ENCODE measurements at regions not wholly inside any gene's neighbourhood (a gene's known extent, or its start where the extent isn't known, plus 50 kb on each side); places are given as distances from the start of the nearest gene placed in this dataset.
A peak's percentile ranks its signal among the peaks of the same experiment; 100 is the strongest.

DNA sequence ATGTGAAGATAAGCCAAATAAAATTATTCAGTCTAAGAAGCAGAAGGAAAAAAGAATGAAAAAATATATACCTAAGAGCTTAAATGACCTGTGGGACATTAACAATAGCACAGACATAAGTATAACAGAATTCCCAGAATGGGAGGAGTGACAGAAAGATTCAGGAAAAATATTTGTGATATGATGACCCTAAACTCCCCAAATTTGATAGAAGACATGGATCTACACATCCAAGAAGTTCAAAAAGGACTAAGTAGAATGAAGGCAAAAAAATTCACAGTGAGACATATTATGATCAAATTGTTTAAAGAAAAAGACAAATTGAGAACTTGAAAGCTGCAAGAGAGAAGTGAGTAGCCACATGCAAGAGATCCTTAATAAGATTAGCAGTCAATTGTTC is 211.4 kb upstream of the OR4E1 start:
- Histone ChIP-seq H3K4me3 (no peak overlapping the region), H3K9me3 (peaks cover 0 to 4% (median 0%) of the 10 kb centered on the region in 8 donors), H3K27ac (no peak overlapping the region), H3K4me1 (no peaks in the 10 kb centered on the region), H3K27me3 (replicated peaks in 1 of 7) (peaks cover 0 to 3% (median 0%) of the 10 kb centered on the region in 7 donors), H3K36me3 (no peaks in the 10 kb centered on the region)
- intact Hi-C loops (cut with DNase I; ENCODE audit: low total_unique reads), result no loop called here
- TF ChIP-seq, protein P1, sequence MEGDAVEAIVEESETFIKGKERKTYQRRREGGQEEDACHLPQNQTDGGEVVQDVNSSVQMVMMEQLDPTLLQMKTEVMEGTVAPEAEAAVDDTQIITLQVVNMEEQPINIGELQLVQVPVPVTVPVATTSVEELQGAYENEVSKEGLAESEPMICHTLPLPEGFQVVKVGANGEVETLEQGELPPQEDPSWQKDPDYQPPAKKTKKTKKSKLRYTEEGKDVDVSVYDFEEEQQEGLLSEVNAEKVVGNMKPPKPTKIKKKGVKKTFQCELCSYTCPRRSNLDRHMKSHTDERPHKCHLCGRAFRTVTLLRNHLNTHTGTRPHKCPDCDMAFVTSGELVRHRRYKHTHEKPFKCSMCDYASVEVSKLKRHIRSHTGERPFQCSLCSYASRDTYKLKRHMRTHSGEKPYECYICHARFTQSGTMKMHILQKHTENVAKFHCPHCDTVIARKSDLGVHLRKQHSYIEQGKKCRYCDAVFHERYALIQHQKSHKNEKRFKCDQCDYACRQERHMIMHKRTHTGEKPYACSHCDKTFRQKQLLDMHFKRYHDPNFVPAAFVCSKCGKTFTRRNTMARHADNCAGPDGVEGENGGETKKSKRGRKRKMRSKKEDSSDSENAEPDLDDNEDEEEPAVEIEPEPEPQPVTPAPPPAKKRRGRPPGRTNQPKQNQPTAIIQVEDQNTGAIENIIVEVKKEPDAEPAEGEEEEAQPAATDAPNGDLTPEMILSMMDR (IDR thresholded peaks at IDR 0.05 in 8 of 11, conservative IDR thresholded peaks at IDR 0.05 in 3 of 11), result no peak
- TF ChIP-seq POLR2A (IDR thresholded peaks at IDR 0.05) (no peak), POLR2AphosphoS5 (IDR thresholded peaks at IDR 0.05) (no peak)
- no peak for DNase-seq

GRCh38 chr14:21882226-21882625 is 208.6 kb upstream of the OR4E1 start:
- intact Hi-C loops (cut with DNase I; ENCODE audit: low total_unique reads), result no loop called here
- DNase-seq, result no peak
- no peaks in the 10 kb centered on the region for H3K36me3 ChIP-seq
- H3K27me3 ChIP-seq (replicated peaks in 1 of 7), result peaks cover 0 to 3% (median 0%) of the 10 kb centered on the region in 7 donors
- WGBS, 5 donors, result 21 to 53% (median 36%) methylated on average over 1 of the region's 1 CpG
- TF ChIP-seq, protein P1 (IDR thresholded peaks at IDR 0.05 in 8 of 11, conservative IDR thresholded peaks at IDR 0.05 in 3 of 11), result no peak
- TF ChIP-seq POLR2A (IDR thresholded peaks at IDR 0.05) (no peak), POLR2AphosphoS5 (IDR thresholded peaks at IDR 0.05) (no peak)
- H3K4me1 ChIP-seq, result no peaks in the 10 kb centered on the region
- H3K27ac ChIP-seq, result no peak overlapping the region
- H3K9me3 ChIP-seq, result peaks cover 0 to 4% (median 0%) of the 10 kb centered on the region in 8 donors
- no peak overlapping the region for H3K4me3 ChIP-seq

- Histone ChIP-seq H3K27ac (no peak overlapping the region), H3K9me3 (peaks cover 0 to 4% (median 0%) of the 10 kb centered on the region in 8 donors), H3K4me1 (no peaks in the 10 kb centered on the region), H3K27me3 (replicated peaks in 1 of 7) (peaks cover 0 to 3% (median 0%) of the 10 kb centered on the region in 7 donors), H3K36me3 (no peaks in the 10 kb centered on the region), H3K4me3 (no peak overlapping the region)
- intact Hi-C loops (cut with DNase I; ENCODE audit: low total_unique reads), result no loop called here
- TF ChIP-seq POLR2AphosphoS5 (IDR thresholded peaks at IDR 0.05) (no peak), POLR2A (IDR thresholded peaks at IDR 0.05) (no peak)
- TF ChIP-seq, protein P1 (IDR thresholded peaks at IDR 0.05 in 8 of 11, conservative IDR thresholded peaks at IDR 0.05 in 3 of 11), result no peak
- no peak for DNase-seq
- 51 to 85% (median 80%) methylated on average over 3 of the region's 3 CpGs for whole genome bisulfite sequencing, 5 donors
Observed at GRCh38 chr14:21880918-21881317, 207.3 kb upstream of the OR4E1 start.

DNA sequence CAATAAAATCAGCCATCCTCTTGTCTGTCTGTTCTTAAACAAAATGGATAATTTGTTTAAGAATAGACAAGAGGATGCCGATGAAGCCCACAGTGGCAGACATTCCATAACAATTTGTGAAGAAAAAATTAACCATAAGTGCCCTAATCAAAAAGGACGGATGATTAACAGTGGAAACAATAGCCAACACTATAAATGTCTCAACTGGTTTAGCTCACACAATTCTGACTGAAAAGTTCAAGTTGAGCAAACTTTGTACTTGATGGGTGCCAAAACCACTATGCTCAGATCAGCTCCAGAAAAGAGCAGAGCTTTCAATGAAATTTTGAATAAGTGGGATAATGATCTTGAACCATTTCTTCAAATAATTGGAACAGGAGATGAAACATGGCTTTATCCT is 202.2 kb upstream of the OR4E1 start:
- peaks cover 0 to 3% (median 0%) of the 10 kb centered on the region in 8 donors for H3K9me3 ChIP-seq
- no peak overlapping the region for H3K4me3 ChIP-seq
- intact Hi-C loops (cut with DNase I; ENCODE audit: low total_unique reads), result no loop called here
- WGBS, 5 donors, result 78 to 90% (median 89%) methylated on average over 2 of the region's 2 CpGs
- TF ChIP-seq POLR2AphosphoS5 (IDR thresholded peaks at IDR 0.05), result no peak
- H3K4me1 ChIP-seq, result peaks cover 0 to 19% (median 0%) of the 10 kb centered on the region in 6 donors
- no peaks in the 10 kb centered on the region for H3K27me3 ChIP-seq (replicated peaks in 1 of 7)
- no peaks in the 10 kb centered on the region for H3K36me3 ChIP-seq
- no peak for DNase-seq
- H3K27ac ChIP-seq, result peak overlapping the region in 2 of 8 donors; percentile 30 to 76

GRCh38 chr14:21874946-21875345 is 201.3 kb upstream of the OR4E1 start:
- intact Hi-C loops (cut with DNase I; ENCODE audit: low total_unique reads), result no loop called here
- 18 to 27% (median 21%) methylated on average over 1 of the region's 1 CpG for WGBS, 5 donors

More at GRCh38 chr14:21874946-21875345, 201.3 kb upstream of the OR4E1 start:
- no peak for DNase-seq
- TF ChIP-seq POLR2A (IDR thresholded peaks at IDR 0.05) (no peak), POLR2AphosphoS5 (IDR thresholded peaks at IDR 0.05) (no peak)
- TF ChIP-seq, protein P1 (IDR thresholded peaks at IDR 0.05 in 8 of 11, conservative IDR thresholded peaks at IDR 0.05 in 3 of 11), result no peak
- H3K27me3 ChIP-seq (replicated peaks in 1 of 7), result no peaks in the 10 kb centered on the region
- H3K4me1 ChIP-seq, result peaks cover 0 to 19% (median 0%) of the 10 kb centered on the region in 6 donors
- no peaks in the 10 kb centered on the region for H3K36me3 ChIP-seq
- peak overlapping the region in 5 of 8 donors; percentile 3 to 76 (median 68) for H3K27ac ChIP-seq
- no peak overlapping the region for H3K4me3 ChIP-seq
- peaks cover 0 to 6% (median 0%) of the 10 kb centered on the region in 8 donors for H3K9me3 ChIP-seq
